ENCODE measurements at regions not wholly inside any gene's neighbourhood (a gene's known extent, or its start where the extent isn't known, plus 50 kb on each side); places are given as distances from the start of the nearest gene placed in this dataset.
"Not testable (repeated sequence)": the region's sequence is repeated elsewhere in the genome, so short reads cannot be mapped to it uniquely, and the experiment has no call there.

GRCh38 chr15:19944261-19944888 is 597.2 kb downstream of the GOLGA6L6 start:
- POLR2A ChIA-PET: no interaction called here
- CTCF ChIA-PET: no interaction called here
- H3K36me3 ChIP-seq (ENCODE audit: control insufficient read depth, insufficient read depth, low read length): no peaks in the 10 kb centered on the region
- DNase-seq (ENCODE audit: low read depth): no peak
- no peak overlapping the region for H3K4me3 ChIP-seq (ENCODE audit: low read depth, low read length)
- H3K27me3 ChIP-seq (ENCODE audit: control insufficient read depth, insufficient read depth, low read length): no peaks in the 10 kb centered on the region
- TF ChIP-seq CTCF (IDR thresholded peaks at IDR 0.05; ENCODE audit: insufficient read depth, low read depth, low read length): no peak

- TF ChIP-seq CTCF (IDR thresholded peaks at IDR 0.05; ENCODE audit: insufficient read depth, low read depth, low read length): no peak
- Histone ChIP-seq H3K4me3 (ENCODE audit: low read depth, low read length) (no peak overlapping the region), H3K27me3 (ENCODE audit: control insufficient read depth, insufficient read depth, low read length) (no peaks in the 10 kb centered on the region), H3K36me3 (ENCODE audit: control insufficient read depth, insufficient read depth, low read length) (no peaks in the 10 kb centered on the region)
- CTCF ChIA-PET: no interaction called here
- DNase-seq (ENCODE audit: low read depth): no peak
- POLR2A ChIA-PET: no interaction called here
Observed at GRCh38 chr15:19943515-19943914, 598.1 kb downstream of the GOLGA6L6 start.

GRCh38 chr15:19903281-19903680 is 638.3 kb downstream of the GOLGA6L6 start:
- CTCF ChIA-PET; H3K4me3 ChIP-seq (ENCODE audit: low read depth, low read length); DNase-seq (ENCODE audit: low read depth); POLR2A ChIA-PET; H3K36me3 ChIP-seq (ENCODE audit: control insufficient read depth, insufficient read depth, low read length); H3K27me3 ChIP-seq (ENCODE audit: control insufficient read depth, insufficient read depth, low read length): not testable (repeated sequence)

- H3K36me3 ChIP-seq (ENCODE audit: control insufficient read depth, insufficient read depth, low read length); POLR2A ChIA-PET; H3K27me3 ChIP-seq (ENCODE audit: control insufficient read depth, insufficient read depth, low read length); DNase-seq (ENCODE audit: low read depth); CTCF ChIA-PET; H3K4me3 ChIP-seq (ENCODE audit: low read depth, low read length): not testable (repeated sequence)
Observed at GRCh38 chr15:19902388-19902787, 639.2 kb downstream of the GOLGA6L6 start.

- CTCF ChIA-PET; H3K4me3 ChIP-seq (ENCODE audit: low read depth, low read length); POLR2A ChIA-PET; DNase-seq (ENCODE audit: low read depth); H3K27me3 ChIP-seq (ENCODE audit: control insufficient read depth, insufficient read depth, low read length); H3K36me3 ChIP-seq (ENCODE audit: control insufficient read depth, insufficient read depth, low read length): not testable (repeated sequence)
Observed at GRCh38 chr15:19901414-19901813, 640.2 kb downstream of the GOLGA6L6 start.

GRCh38 chr15:19899021-19899824 is 642.4 kb downstream of the GOLGA6L6 start:
- TF ChIP-seq CTCF (IDR thresholded peaks at IDR 0.05; ENCODE audit: insufficient read depth, low read depth, low read length): no peak
- Histone ChIP-seq H3K36me3 (ENCODE audit: control insufficient read depth, insufficient read depth, low read length) (no peaks in the 10 kb centered on the region), H3K4me3 (ENCODE audit: low read depth, low read length) (no peak overlapping the region), H3K27me3 (ENCODE audit: control insufficient read depth, insufficient read depth, low read length) (no peaks in the 10 kb centered on the region)
- CTCF ChIA-PET: no interaction called here
- no peak for DNase-seq (ENCODE audit: low read depth)
- POLR2A ChIA-PET: no interaction called here

GRCh38 chr15:19888811-19889210 is 652.8 kb downstream of the GOLGA6L6 start:
- H3K27me3 ChIP-seq (ENCODE audit: control insufficient read depth, insufficient read depth, low read length); H3K4me3 ChIP-seq (ENCODE audit: low read depth, low read length); POLR2A ChIA-PET; H3K36me3 ChIP-seq (ENCODE audit: control insufficient read depth, insufficient read depth, low read length); CTCF ChIA-PET; DNase-seq (ENCODE audit: low read depth): not testable (repeated sequence)

- H3K4me3 ChIP-seq (ENCODE audit: low read depth, low read length); DNase-seq (ENCODE audit: low read depth); POLR2A ChIA-PET; CTCF ChIA-PET; H3K27me3 ChIP-seq (ENCODE audit: control insufficient read depth, insufficient read depth, low read length); H3K36me3 ChIP-seq (ENCODE audit: control insufficient read depth, insufficient read depth, low read length): not testable (repeated sequence)
Observed at GRCh38 chr15:19844061-19844460, 697.5 kb downstream of the GOLGA6L6 start.

Measured in BJ (cell line).